ENCODE measurements at regions not wholly inside any gene's neighbourhood (a gene's known extent, or its start where the extent isn't known, plus 50 kb on each side); places are given as distances from the start of the nearest gene placed in this dataset. TPM values are rescaled to one million over a fixed set of nuclear protein-coding genes. Genes with fewer than 3 reads are reported as not detected.

- WGBS, 2 experiments (ENCODE audit: low coverage in 1 of 2, low lambda C conversion rate in 2 of 2, missing lambda C conversion rate in 2 of 2) = 45 to 51% methylated on average over 31 to 36 of the region's 36 CpGs
- Histone ChIP-seq H3K4me2 (ENCODE audit: unreplicated experiment) (peak overlapping the region; percentile 78), H3K4me3 (peak overlapping the region; percentile 72), H3K4me1 (ENCODE audit: insufficient read depth) (no peaks in the 10 kb centered on the region), H3K36me3 (ENCODE audit: low read depth) (no peaks in the 10 kb centered on the region), H2AFZ (peak overlapping the region; percentile 95), H3F3A (ENCODE audit: insufficient read depth) (no peaks in the 10 kb centered on the region), H3K9me2 (ENCODE audit: insufficient read depth) (no peaks in the 10 kb centered on the region), H3K9me3 (ENCODE audit: low read depth) (no peaks in the 10 kb centered on the region), H3K27me3 (replicated peaks; ENCODE audit: insufficient read depth) (no peaks in the 10 kb centered on the region), H3K27ac (no peak overlapping the region), H3K9ac (peak overlapping the region; percentile 62; the same call in 1 of the 2 replicates), H3K79me2 (ENCODE audit: insufficient read depth) (no peaks in the 10 kb centered on the region), H4K20me1 (ENCODE audit: insufficient read depth) (no peaks in the 10 kb centered on the region)
- peak; percentile 66 for DNase-seq
- in situ Hi-C loops (cut with MboI) = no loop called here
- TF ChIP-seq EZH2 (IDR thresholded peaks at IDR 0.05; ENCODE audit: insufficient read depth, poor library complexity, severe bottlenecking) (no peak), EZH2phosphoT487 (IDR thresholded peaks at IDR 0.05; ENCODE audit: insufficient read depth, low read depth) (no peak)
These were observed 54.4 kb upstream of the ZNF337 start for GRCh38 chr20:25750765-25751696.

DNA sequence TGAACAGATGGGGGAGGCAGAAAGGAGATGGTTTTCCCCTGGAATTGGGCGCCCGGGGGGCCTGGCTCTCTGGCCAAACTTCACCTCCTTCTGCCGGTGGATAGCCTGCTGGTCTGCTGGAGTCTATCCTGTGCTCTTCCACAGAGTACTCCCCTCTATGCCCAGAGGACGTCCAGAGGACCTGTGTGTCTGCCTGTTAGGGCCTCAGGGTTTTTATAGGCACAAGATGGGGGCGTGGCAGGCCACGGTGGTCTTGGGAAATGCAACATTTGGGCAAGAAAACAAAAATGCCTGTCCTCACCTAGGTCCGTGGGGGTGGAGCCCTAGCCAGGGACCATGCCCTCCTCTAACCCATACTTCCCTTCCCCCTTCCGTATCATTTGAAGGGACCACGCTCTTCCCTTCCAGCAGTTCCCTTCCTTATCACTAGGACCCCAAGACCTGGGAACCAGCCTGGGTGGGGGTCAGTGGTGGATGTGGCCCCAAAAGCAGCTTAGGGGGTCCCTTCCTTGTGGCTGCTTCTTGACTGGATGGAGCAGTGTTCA, 53.6 kb upstream of the ZNF337 start:
- in situ Hi-C loops (cut with MboI) = no loop called here
- no peak overlapping the region for H3K27ac ChIP-seq

DNA sequence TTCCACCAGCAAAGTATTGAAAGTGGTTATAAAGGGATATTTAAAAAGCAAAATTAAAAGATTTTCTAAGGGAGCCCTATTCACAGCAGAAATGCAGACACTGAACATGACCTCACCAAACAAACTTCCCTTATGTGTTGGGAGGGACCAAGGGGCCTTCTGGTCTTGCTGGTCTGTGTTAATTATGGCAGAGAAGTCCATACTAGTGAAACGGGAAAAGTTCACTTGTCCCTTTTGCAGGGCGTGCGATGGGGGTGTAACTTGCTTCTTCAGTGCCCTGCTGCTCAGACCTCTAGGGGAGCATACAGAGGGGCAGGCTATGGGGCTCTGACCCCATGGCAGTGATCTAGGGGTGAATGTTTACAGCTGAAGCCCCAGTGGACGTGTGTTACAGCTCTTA, 53.0 kb upstream of the ZNF337 start:
- H3K4me1 ChIP-seq (ENCODE audit: insufficient read depth) = no peaks in the 10 kb centered on the region
- H3K27me3 ChIP-seq (replicated peaks; ENCODE audit: insufficient read depth) = no peaks in the 10 kb centered on the region
- WGBS, 2 experiments (ENCODE audit: low coverage in 1 of 2, low lambda C conversion rate in 2 of 2, missing lambda C conversion rate in 2 of 2) = 61 to 71% methylated on average over 4 of the region's 4 CpGs
- H3K36me3 ChIP-seq (ENCODE audit: low read depth) = no peaks in the 10 kb centered on the region
- no peak overlapping the region for H3K27ac ChIP-seq
- TF ChIP-seq EZH2 (IDR thresholded peaks at IDR 0.05; ENCODE audit: insufficient read depth, poor library complexity, severe bottlenecking) (no peak), EZH2phosphoT487 (IDR thresholded peaks at IDR 0.05; ENCODE audit: insufficient read depth, low read depth) (no peak)
- no peak overlapping the region for H3K9ac ChIP-seq
- H3K79me2 ChIP-seq (ENCODE audit: insufficient read depth) = no peaks in the 10 kb centered on the region
- DNase-seq = no peak
- in situ Hi-C loops (cut with MboI) = no loop called here
- H3K4me3 ChIP-seq = no peak overlapping the region
- no peak overlapping the region for H3K4me2 ChIP-seq (ENCODE audit: unreplicated experiment)
- no peaks in the 10 kb centered on the region for H3F3A ChIP-seq (ENCODE audit: insufficient read depth)
- H2AFZ ChIP-seq = no peak overlapping the region
- no peaks in the 10 kb centered on the region for H3K9me2 ChIP-seq (ENCODE audit: insufficient read depth)
- H4K20me1 ChIP-seq (ENCODE audit: insufficient read depth) = no peaks in the 10 kb centered on the region
- H3K9me3 ChIP-seq (ENCODE audit: low read depth) = no peaks in the 10 kb centered on the region

More for the DNA sequence above, 53.6 kb upstream of the ZNF337 start:
- 78 to 86% methylated on average over 9 of the region's 9 CpGs for WGBS, 2 experiments (ENCODE audit: low coverage in 1 of 2, low lambda C conversion rate in 2 of 2, missing lambda C conversion rate in 2 of 2)
- peak overlapping the region; percentile 62; the same call in 1 of the 2 replicates for H3K9ac ChIP-seq
- peak overlapping the region; percentile 95 for H2AFZ ChIP-seq
- no peak for DNase-seq
- H3K9me2 ChIP-seq (ENCODE audit: insufficient read depth) = no peaks in the 10 kb centered on the region
- no peaks in the 10 kb centered on the region for H3K27me3 ChIP-seq (replicated peaks; ENCODE audit: insufficient read depth)
- no peak for TF ChIP-seq EZH2phosphoT487 (IDR thresholded peaks at IDR 0.05; ENCODE audit: insufficient read depth, low read depth)
- no peak for TF ChIP-seq EZH2 (IDR thresholded peaks at IDR 0.05; ENCODE audit: insufficient read depth, poor library complexity, severe bottlenecking)
- no peaks in the 10 kb centered on the region for H3K4me1 ChIP-seq (ENCODE audit: insufficient read depth)
- no peaks in the 10 kb centered on the region for H4K20me1 ChIP-seq (ENCODE audit: insufficient read depth)
- H3K9me3 ChIP-seq (ENCODE audit: low read depth) = no peaks in the 10 kb centered on the region
- peak overlapping the region; percentile 78 for H3K4me2 ChIP-seq (ENCODE audit: unreplicated experiment)
- peak overlapping the region; percentile 72 for H3K4me3 ChIP-seq
- no peaks in the 10 kb centered on the region for H3F3A ChIP-seq (ENCODE audit: insufficient read depth)
- H3K36me3 ChIP-seq (ENCODE audit: low read depth) = no peaks in the 10 kb centered on the region
- no peaks in the 10 kb centered on the region for H3K79me2 ChIP-seq (ENCODE audit: insufficient read depth)

MicroRNA genes in the stretch of these regions (microRNA counts, 767-probe panel; counts per million panel counts)
- 447 counts per million, percentile 86 among the panel's probes with 10 or more counts for microRNA hsa-miR-663a

Small RNA genes in the stretch of these regions (microRNA-seq; reads per million reads assigned to microRNA genes)
- gene MIR663A (ENCODE audit: borderline number of aligned reads) = not detected

Small RNA genes in the stretch of these regions (small RNA-seq; reads per million reads assigned to genes)
- gene CFTRP1 (ENCODE audit: low read depth, low replicate concordance) = not detected

All from GM23248 (cell line).